Stomach (tissue), 4 donors: ENCODE measurements at regions not wholly inside any gene's neighbourhood (a gene's known extent, or its start where the extent isn't known, plus 50 kb on each side); places are given as distances from the start of the nearest gene placed in this dataset.

Experiments used
- CTCF ChIP-seq, 7 experiments: fragments of 450-650 bp in 4 of 7; fragments of 200-600 bp in 3 of 7; sonication (generic) in 3 of 7; IDR thresholded peaks; one replicate each; pipeline ENCODE4 v1.5.1; 2016 to 2019; ENCODE audit warnings: antibody characterized with exemption in 7 of 7, control low read depth in 2 of 7, mild to moderate bottlenecking in 1 of 7
- EP300 ChIP-seq: sonication (generic); formaldehyde crosslinking; IDR thresholded peaks from one replicate; pipeline ENCODE4 v1.6.1; 2017; ENCODE audit warnings: antibody characterized with exemption

DNA sequence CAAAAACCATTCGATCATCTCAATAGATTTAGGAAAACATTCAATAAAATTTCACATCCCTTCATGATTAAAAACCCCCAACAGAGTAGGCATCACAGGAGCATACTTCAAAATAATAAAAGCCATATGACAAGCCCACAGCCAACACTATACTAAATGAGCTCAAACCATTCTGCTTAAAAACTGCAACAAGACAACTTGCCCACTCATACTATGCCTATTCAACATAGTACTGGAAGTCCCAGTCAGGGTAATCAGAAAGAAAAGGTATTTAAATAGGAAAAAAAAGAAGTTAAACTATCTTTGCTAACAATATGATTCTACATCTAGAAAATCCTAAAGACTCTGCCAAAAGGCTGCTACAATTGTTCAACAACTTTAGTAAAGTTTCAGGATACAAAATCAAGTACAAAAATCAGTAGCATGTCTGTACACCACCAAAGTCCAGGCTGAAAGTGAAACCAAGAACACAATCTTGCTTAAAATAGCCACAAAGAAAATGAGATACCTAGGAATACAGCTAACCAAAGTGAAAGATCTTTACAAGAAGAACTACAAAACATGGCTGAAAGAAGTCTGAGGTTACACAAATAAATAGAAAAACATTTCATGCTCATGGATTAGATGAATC lies 882.6 kb downstream of the GRM8 start:
- TF ChIP-seq CTCF (IDR thresholded peaks at IDR 0.05) (no peak), EP300 (no peak)
